GM06990 (cell line): ENCODE measurements at regions not wholly inside any gene's neighbourhood (a gene's known extent, or its start where the extent isn't known, plus 50 kb on each side); places are given as distances from the start of the nearest gene placed in this dataset.

Experiments used
- DNase-seq: peaks from one replicate; pipeline ENCODE4 v3.0.0-alpha.2; 2011; ENCODE audit not compliant: insufficient read length; ENCODE audit errors: extremely low read depth
- H3K27me3 ChIP-seq: replicated peaks from 2 replicates; pipeline ENCODE4 v1.6.0; 2011; ENCODE audit warnings: low read length; ENCODE audit not compliant: control insufficient read depth, insufficient read depth
- H3K36me3 ChIP-seq: 2 replicates; pipeline ENCODE4 v1.5.1; 2011; ENCODE audit warnings: low read length; ENCODE audit not compliant: control insufficient read depth, insufficient read depth
- H3K4me3 ChIP-seq: replicated peaks from 2 replicates; pipeline ENCODE4 v1.5.1; 2011; ENCODE audit warnings: low read depth, mild to moderate bottlenecking, control low read depth, low read length
- TF ChIP-seq, protein P1 (sequence below): IDR thresholded peaks from 2 replicates; pipeline ENCODE4 v1.5.1; 2011; ENCODE audit warnings: low read length, control low read depth, mild to moderate bottlenecking, inconsistent platforms; ENCODE audit not compliant: insufficient read depth, poor library complexity, severe bottlenecking

DNA sequence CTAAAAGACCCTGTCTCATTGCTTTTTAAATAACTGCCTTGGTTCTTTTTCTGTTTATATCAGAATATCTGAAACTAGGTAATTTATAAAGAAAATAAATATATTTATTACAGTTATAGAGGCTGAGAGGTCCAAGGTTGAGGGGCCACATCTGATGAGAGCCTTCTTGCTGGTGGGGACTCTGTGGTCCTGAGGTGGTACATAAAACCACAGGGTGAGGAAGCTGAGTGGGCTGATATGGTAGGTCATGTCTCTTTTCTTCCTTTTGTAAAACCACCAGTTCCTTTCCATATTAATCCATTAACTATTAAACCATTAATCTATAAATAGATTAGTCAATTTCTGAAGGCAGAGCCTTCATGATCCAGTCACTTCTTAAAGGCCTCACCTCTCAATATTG, 109.5 kb upstream of the SPRY2 start:
- Histone ChIP-seq H3K36me3 (no peaks in the 10 kb centered on the region), H3K27me3 (no peaks in the 10 kb centered on the region), H3K4me3 (no peak overlapping the region)
- TF ChIP-seq, protein P1, sequence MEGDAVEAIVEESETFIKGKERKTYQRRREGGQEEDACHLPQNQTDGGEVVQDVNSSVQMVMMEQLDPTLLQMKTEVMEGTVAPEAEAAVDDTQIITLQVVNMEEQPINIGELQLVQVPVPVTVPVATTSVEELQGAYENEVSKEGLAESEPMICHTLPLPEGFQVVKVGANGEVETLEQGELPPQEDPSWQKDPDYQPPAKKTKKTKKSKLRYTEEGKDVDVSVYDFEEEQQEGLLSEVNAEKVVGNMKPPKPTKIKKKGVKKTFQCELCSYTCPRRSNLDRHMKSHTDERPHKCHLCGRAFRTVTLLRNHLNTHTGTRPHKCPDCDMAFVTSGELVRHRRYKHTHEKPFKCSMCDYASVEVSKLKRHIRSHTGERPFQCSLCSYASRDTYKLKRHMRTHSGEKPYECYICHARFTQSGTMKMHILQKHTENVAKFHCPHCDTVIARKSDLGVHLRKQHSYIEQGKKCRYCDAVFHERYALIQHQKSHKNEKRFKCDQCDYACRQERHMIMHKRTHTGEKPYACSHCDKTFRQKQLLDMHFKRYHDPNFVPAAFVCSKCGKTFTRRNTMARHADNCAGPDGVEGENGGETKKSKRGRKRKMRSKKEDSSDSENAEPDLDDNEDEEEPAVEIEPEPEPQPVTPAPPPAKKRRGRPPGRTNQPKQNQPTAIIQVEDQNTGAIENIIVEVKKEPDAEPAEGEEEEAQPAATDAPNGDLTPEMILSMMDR, result no peak
- no peak for DNase-seq

DNA sequence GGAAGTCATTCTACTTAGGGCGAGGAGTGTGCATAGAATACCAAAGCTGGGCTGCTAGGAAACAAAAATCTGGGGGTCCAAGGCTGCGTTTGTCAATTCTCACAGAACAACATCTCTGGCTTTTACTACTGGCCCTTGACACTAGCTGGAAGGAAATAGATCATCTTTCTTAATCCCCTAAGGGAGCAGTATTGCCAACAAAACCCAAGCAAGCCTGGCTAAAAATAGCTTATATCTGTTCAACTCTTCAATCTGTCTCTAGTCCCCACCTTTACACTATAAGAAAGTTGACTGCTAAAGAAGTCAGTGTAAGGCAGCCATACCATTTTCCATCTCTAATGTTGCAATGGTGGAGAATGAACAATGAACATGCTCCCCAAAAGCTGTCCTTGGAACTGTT, 107.8 kb upstream of the SPRY2 start:
- H3K36me3 ChIP-seq, result no peaks in the 10 kb centered on the region
- no peaks in the 10 kb centered on the region for H3K27me3 ChIP-seq
- TF ChIP-seq, protein P1, result no peak
- H3K4me3 ChIP-seq, result no peak overlapping the region
- no peak for DNase-seq

GRCh38 chr13:80447747-80448146, 106.8 kb upstream of the SPRY2 start:
- H3K4me3 ChIP-seq, result no peak overlapping the region
- TF ChIP-seq, protein P1, result no peak
- no peak for DNase-seq
- no peaks in the 10 kb centered on the region for H3K36me3 ChIP-seq
- H3K27me3 ChIP-seq, result no peaks in the 10 kb centered on the region

DNA sequence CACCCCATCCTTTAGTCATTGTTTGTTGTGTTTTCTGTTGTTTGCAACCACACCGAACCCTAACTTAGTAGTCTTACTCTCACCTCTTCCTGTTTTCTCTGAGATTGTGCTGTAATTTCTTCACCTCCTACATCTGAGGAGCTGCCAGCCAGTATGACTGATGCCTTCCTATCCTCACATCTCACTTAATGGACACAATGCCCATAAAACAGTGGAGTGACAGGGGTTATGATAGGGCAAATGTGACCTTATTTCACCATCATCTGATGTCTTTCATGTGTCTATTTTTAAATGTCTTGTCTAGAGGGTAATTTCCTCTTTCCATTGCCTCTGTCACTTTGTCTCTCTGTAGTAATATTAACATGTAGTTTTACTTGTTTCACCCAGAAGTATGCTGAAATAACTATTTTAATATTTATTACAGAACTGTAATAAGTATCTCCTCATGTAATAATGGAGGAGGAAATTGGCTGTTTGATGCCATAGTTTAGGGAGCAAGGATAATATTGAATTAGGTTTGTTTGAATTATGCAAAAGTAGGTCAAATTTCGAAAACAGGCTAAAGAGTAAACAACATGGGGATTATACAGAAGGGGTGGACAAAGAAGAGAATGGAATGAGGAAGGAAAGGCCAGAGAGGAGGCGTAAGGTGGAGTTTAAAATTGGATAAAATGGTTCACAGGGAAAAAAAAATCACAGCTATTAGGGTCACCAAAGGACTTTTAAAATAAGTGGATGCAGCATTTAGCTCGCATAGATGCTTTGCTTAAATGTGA, 103.5 kb upstream of the SPRY2 start:
- DNase-seq, result no peak
- TF ChIP-seq, protein P1, result no peak
- H3K36me3 ChIP-seq, result no peaks in the 10 kb centered on the region
- no peak overlapping the region for H3K4me3 ChIP-seq
- no peaks in the 10 kb centered on the region for H3K27me3 ChIP-seq

DNA sequence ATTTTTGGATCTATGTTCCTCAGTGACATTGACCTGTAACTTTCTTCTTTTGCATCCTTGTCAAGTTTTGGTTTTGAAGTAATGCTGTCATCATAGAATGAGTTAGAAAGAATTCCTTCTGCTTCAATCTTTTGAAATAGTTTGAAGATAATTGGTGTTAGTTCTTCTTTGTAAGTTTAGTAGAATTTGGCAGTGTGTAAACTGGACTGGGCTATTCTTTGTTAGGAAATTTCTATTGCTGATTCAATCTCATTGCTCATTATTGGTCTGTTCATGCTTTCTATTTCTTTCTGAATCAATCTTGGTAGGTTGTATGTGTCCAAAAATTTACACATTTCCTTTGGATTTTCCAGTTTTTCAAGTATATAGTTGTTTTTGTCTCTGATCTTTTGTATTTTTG, 101.7 kb upstream of the SPRY2 start:
- H3K4me3 ChIP-seq, result no peak overlapping the region
- TF ChIP-seq, protein P1, result no peak
- no peak for DNase-seq
- no peaks in the 10 kb centered on the region for H3K27me3 ChIP-seq
- no peaks in the 10 kb centered on the region for H3K36me3 ChIP-seq
